H1 (cell line): ENCODE measurements at regions not wholly inside any gene's neighbourhood (a gene's known extent, or its start where the extent isn't known, plus 50 kb on each side); places are given as distances from the start of the nearest gene placed in this dataset.

ENCODE experiments used
- CTBP2 ChIP-seq: IDR thresholded peaks from 2 replicates; pipeline ENCODE4 v1.7.0; 2011; ENCODE audit warnings: borderline replicate concordance, mild to moderate bottlenecking, moderate library complexity, mixed read lengths, low read length; ENCODE audit not compliant: insufficient read depth, insufficient read length
- EP300 ChIP-seq, 2 experiments: IDR thresholded peaks; 1 replicate in 1 of 2; 2 replicates in 1 of 2; pipeline ENCODE4 v1.6.1; 2011 to 2012; ENCODE audit warnings: low read depth in 2 of 2, low read length in 2 of 2, mild to moderate bottlenecking in 2 of 2, borderline replicate concordance in 1 of 2, inconsistent platforms in 1 of 2, moderate library complexity in 1 of 2
- EZH2 ChIP-seq: fragments of 200-600 bp; sonication (generic); IDR thresholded peaks from 2 replicates; pipeline ENCODE4 v1.7.1; 2012; ENCODE audit warnings: low read depth, mild to moderate bottlenecking, moderate library complexity, low read length, inconsistent platforms; ENCODE audit not compliant: severe bottlenecking
- JUND ChIP-seq: IDR thresholded peaks from 2 replicates; pipeline ENCODE4 v1.6.1; 2011; ENCODE audit warnings: mild to moderate bottlenecking, improper control_type of control experiment, low read length
- POLR2AphosphoS5 ChIP-seq: IDR thresholded peaks from 2 replicates; pipeline ENCODE4 v1.6.1; 2011; ENCODE audit warnings: low read depth, low read length
- TAF1 ChIP-seq: IDR thresholded peaks from 2 replicates; pipeline ENCODE4 v1.6.1; 2011; ENCODE audit warnings: mild to moderate bottlenecking, low read depth, low read length
- TF ChIP-seq, protein P1 (sequence below), 3 experiments: IDR thresholded peaks; 1 replicate in 2 of 3; 2 replicates in 1 of 3; pipeline versions ENCODE4 v1.5.1 to v1.6.1; 2011; ENCODE audit warnings: low read length in 3 of 3, mild to moderate bottlenecking in 3 of 3, inconsistent platforms in 2 of 3, low read depth in 1 of 3, moderate library complexity in 1 of 3; ENCODE audit not compliant: insufficient read depth in 1 of 3; ENCODE audit errors: control extremely low read depth in 1 of 3
- TF ChIP-seq, protein P2 (sequence below): IDR thresholded peaks from 2 replicates; pipeline ENCODE4 v1.6.1; 2011; ENCODE audit warnings: low read depth, mild to moderate bottlenecking, low read length; ENCODE audit not compliant: insufficient read depth

DNA sequence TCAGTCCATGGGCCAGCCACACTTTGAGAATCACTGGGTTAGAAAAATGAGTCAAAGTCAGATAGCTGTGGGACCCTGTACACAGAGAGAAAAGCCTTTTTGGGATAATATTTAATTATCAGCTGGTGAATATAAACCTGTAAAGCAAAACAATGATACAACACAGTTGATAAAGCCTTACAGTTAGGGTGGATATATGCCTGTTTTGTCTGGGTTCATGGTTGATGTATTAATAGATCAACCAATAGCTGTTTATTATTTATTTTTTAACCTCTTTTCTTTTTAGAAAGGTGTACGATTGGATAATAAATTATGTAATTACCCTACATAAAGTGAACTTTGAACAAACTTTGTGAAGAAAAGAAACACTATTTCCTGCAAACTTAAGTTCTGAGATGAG is 145.6 kb downstream of the TDRD15 start:
- TF ChIP-seq, protein P1, sequence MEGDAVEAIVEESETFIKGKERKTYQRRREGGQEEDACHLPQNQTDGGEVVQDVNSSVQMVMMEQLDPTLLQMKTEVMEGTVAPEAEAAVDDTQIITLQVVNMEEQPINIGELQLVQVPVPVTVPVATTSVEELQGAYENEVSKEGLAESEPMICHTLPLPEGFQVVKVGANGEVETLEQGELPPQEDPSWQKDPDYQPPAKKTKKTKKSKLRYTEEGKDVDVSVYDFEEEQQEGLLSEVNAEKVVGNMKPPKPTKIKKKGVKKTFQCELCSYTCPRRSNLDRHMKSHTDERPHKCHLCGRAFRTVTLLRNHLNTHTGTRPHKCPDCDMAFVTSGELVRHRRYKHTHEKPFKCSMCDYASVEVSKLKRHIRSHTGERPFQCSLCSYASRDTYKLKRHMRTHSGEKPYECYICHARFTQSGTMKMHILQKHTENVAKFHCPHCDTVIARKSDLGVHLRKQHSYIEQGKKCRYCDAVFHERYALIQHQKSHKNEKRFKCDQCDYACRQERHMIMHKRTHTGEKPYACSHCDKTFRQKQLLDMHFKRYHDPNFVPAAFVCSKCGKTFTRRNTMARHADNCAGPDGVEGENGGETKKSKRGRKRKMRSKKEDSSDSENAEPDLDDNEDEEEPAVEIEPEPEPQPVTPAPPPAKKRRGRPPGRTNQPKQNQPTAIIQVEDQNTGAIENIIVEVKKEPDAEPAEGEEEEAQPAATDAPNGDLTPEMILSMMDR (IDR thresholded peaks at IDR 0.05; ENCODE audit: control extremely low read depth in 1 of 3, insufficient read depth in 1 of 3, low read depth in 1 of 3, low read length in 3 of 3) = no peak
- TF ChIP-seq EZH2 (no peak), CTBP2 (no peak), EP300 (IDR thresholded peaks at IDR 0.05; ENCODE audit: borderline replicate concordance in 1 of 2, low read depth in 2 of 2, low read length in 2 of 2) (no peak), JUND (no peak), TAF1 (no peak), POLR2AphosphoS5 (no peak)
- TF ChIP-seq, protein P2, sequence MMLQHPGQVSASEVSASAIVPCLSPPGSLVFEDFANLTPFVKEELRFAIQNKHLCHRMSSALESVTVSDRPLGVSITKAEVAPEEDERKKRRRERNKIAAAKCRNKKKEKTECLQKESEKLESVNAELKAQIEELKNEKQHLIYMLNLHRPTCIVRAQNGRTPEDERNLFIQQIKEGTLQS = no peak
